Endothelial cell of umbilical vein (primary cell): ENCODE measurements at regions not wholly inside any gene's neighbourhood (a gene's known extent, or its start where the extent isn't known, plus 50 kb on each side); places are given as distances from the start of the nearest gene placed in this dataset.

Experiments used
- BruUV-seq: library from RNA; stranded (reverse); fragments of 400-500 nt; replicated peaks from 2 replicates; lab custom pipeline; 2021; lab: Mats Ljungman, UMichigan
- CTCF ChIA-PET: fragments of 300-600, 350-600 bp; sonication (Branson Sonifier 250); formaldehyde crosslinking; loops from one replicate; lab custom pipeline; 2021; ENCODE audit warnings: antibody characterized with exemption, inconsistent platforms; lab: Charles Lee
- POLR2A ChIA-PET: fragments of 300-600, 350-600 bp; sonication (Branson Sonifier 250); formaldehyde crosslinking; loops from one replicate; lab custom pipeline; 2021; ENCODE audit warnings: antibody characterized with exemption, inconsistent platforms; lab: Charles Lee
- DNase-seq: peaks from one replicate; pipeline ENCODE4 v3.0.0-alpha.2; 2011; ENCODE audit warnings: low read depth, low spot score
- FAIRE-seq: peaks from 2 replicates; lab custom pipeline; 2011; peaks lifted over from hg19 to GRCh38; lab: Jason Lieb, UNC
- H2AFZ ChIP-seq: 2 replicates; pipeline ENCODE4 v1.6.0; 2012; ENCODE audit warnings: low read depth, low read length, control low read depth, inconsistent platforms
- H3K27ac ChIP-seq: 2 replicates; pipeline ENCODE4 v1.5.1; 2011; ENCODE audit warnings: low read depth, mild to moderate bottlenecking, control low read depth, low read length, moderate library complexity; ENCODE audit not compliant: insufficient read depth
- H3K27me3 ChIP-seq, 2 experiments: 2 replicates each; pipeline versions ENCODE4 v1.6.0 to v1.6.1; 2011; ENCODE audit warnings: low read length in 2 of 2, mixed read lengths in 1 of 2; ENCODE audit not compliant: control insufficient read depth in 2 of 2, insufficient read depth in 2 of 2
- H3K36me3 ChIP-seq, 2 experiments: 2 replicates in 1 of 2; 3 replicates in 1 of 2; pipeline ENCODE4 v1.5.1; 2011; ENCODE audit warnings: low read length in 2 of 2, mild to moderate bottlenecking in 1 of 2, moderate library complexity in 1 of 2; ENCODE audit not compliant: control insufficient read depth in 2 of 2, insufficient read depth in 2 of 2; ENCODE audit errors: extremely low read depth in 1 of 2
- H3K4me1 ChIP-seq: 3 replicates; pipeline ENCODE4 v1.5.1; 2011; ENCODE audit warnings: mild to moderate bottlenecking, low read length; ENCODE audit not compliant: control insufficient read depth, insufficient read depth; ENCODE audit errors: extremely low read depth
- H3K4me2 ChIP-seq: 2 replicates; pipeline ENCODE4 v1.6.1; 2011; ENCODE audit warnings: low read length, control low read depth, mixed read lengths; ENCODE audit not compliant: insufficient read depth
- H3K4me3 ChIP-seq, 3 experiments: fragments of 200-600 bp in 1 of 3; sonication (generic), shearing (Covaris generic) in 1 of 3; replicated peaks in 1 of 3; 2 replicates each; pipeline ENCODE4 v1.5.1; 2011 to 2016; ENCODE audit warnings: control low read depth in 3 of 3, low read length in 3 of 3, mild to moderate bottlenecking in 2 of 3, inconsistent platforms in 1 of 3, low read depth in 1 of 3, moderate library complexity in 1 of 3; ENCODE audit not compliant: insufficient read depth in 1 of 3
- H3K79me2 ChIP-seq: 2 replicates; pipeline ENCODE4 v1.6.0; 2012; ENCODE audit warnings: low read length, inconsistent platforms; ENCODE audit not compliant: control insufficient read depth, insufficient read depth
- H3K9ac ChIP-seq: replicated peaks from 2 replicates; pipeline ENCODE3; 2011; ENCODE audit warnings: low read length, control low read depth; ENCODE audit not compliant: insufficient read depth; ENCODE audit errors: extremely low read depth
- H3K9me1 ChIP-seq: replicated peaks from 3 replicates; pipeline ENCODE4 v1.6.0; 2011; ENCODE audit warnings: mild to moderate bottlenecking, low read length; ENCODE audit not compliant: control insufficient read depth, insufficient read depth; ENCODE audit errors: extremely low read depth
- H3K9me3 ChIP-seq: replicated peaks from 2 replicates; pipeline ENCODE4 v1.5.1; 2012; ENCODE audit warnings: low read length, inconsistent platforms; ENCODE audit not compliant: control insufficient read depth, insufficient read depth
- H4K20me1 ChIP-seq: replicated peaks from 2 replicates; pipeline ENCODE3; 2011; ENCODE audit warnings: mild to moderate bottlenecking, low read length; ENCODE audit not compliant: control insufficient read depth, insufficient read depth; ENCODE audit errors: extremely low read depth
- CTCF ChIP-seq, 2 donors: IDR thresholded peaks; 1 replicate in 1 of 2; 2 replicates in 1 of 2; pipeline ENCODE4 v1.5.1; 2011; ENCODE audit warnings: low read length in 2 of 2, mild to moderate bottlenecking in 2 of 2, moderate library complexity in 2 of 2, control low read depth in 1 of 2, inconsistent platforms in 1 of 2, low read depth in 1 of 2; ENCODE audit not compliant: insufficient read depth in 1 of 2; ENCODE audit errors: extremely low read depth in 1 of 2
- FOS ChIP-seq: IDR thresholded peaks from 2 replicates; pipeline ENCODE4 v1.6.1; 2011; ENCODE audit warnings: mild to moderate bottlenecking, low read length, moderate library complexity, borderline replicate concordance; ENCODE audit not compliant: insufficient read depth
- GATA2 ChIP-seq: IDR thresholded peaks from 2 replicates; pipeline ENCODE4 v1.7.0; 2011; ENCODE audit warnings: low read depth, mild to moderate bottlenecking, moderate library complexity, mixed read lengths, low read length; ENCODE audit not compliant: insufficient read length, insufficient read depth
- JUN ChIP-seq: IDR thresholded peaks from 2 replicates; pipeline ENCODE4 v1.6.1; 2011; ENCODE audit warnings: borderline replicate concordance, low read depth; ENCODE audit not compliant: insufficient read length, insufficient read depth
- MYC ChIP-seq: IDR thresholded peaks from one replicate; pipeline ENCODE4 v1.6.1; 2011; ENCODE audit warnings: mild to moderate bottlenecking, low read depth, low read length
- POLR2A ChIP-seq: IDR thresholded peaks from 2 replicates; pipeline ENCODE4 v1.6.1; 2012; ENCODE audit warnings: low read depth, mild to moderate bottlenecking, control low read depth, low read length
- POLR2AphosphoS5 ChIP-seq: IDR thresholded peaks from 2 replicates; pipeline ENCODE4 v1.6.1; 2012; ENCODE audit warnings: low read depth, mild to moderate bottlenecking, control low read depth, low read length, moderate library complexity; ENCODE audit not compliant: insufficient read depth
- dilution Hi-C: fragments of 300-500 bp; cut with MboI; formaldehyde crosslinking; loops from one replicate; pipeline ENCODE4 v1.15.0; 2019; ENCODE audit warnings: low sequenced_read_pairs; ENCODE audit not compliant: extremely low pct_ligation_motif_present
- intact Hi-C: fragments of 100-400 bp; cut with micrococcal nuclease; formaldehyde crosslinking; loops from one replicate; pipeline ENCODE4 v1.10.0; 2022
- TF ChIP-seq, protein P1 (sequence below): IDR thresholded peaks from 2 replicates; pipeline ENCODE4 v1.6.1; 2011; ENCODE audit not compliant: insufficient read depth, insufficient read length

DNA sequence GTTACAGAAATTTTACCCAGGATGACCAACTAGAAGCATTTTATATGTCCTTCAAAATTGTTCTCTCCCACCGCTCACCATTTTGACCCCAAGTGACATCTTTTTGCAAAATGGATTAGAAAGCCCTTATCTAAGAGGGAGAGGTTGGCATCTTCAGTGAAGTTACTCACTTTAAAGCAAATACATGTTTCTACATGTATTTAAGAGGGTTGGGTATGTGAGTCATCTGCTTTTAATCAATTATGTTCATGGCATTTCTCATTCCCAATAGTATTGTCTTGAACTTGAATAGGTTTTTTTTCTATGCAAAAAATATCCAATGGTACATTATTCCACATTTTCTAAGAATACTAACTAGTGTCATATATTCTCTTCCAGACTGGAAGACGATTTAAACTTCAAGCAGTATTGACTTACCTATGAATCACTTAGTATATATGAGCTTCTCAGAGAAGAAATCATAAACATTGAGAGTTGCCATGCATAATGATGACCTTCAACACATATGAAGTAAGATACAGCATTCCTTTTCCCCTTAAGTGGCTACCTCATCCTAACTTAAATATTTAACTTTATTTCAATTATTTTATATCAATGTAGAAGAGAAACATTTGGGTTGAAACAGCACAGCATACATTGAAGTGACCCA, 132.8 kb downstream of the POLR1F start:
- Histone ChIP-seq H3K9ac (no peak overlapping the region), H3K9me1 (no peaks in the 10 kb centered on the region), H3K4me2 (no peak overlapping the region), H3K4me1 (no peaks in the 10 kb centered on the region), H4K20me1 (no peaks in the 10 kb centered on the region), H3K79me2 (no peaks in the 10 kb centered on the region), H2AFZ (no peak overlapping the region), H3K4me3 (no peak overlapping the region), H3K9me3 (no peaks in the 10 kb centered on the region), H3K27me3 (no peaks in the 10 kb centered on the region), H3K27ac (no peak overlapping the region), H3K36me3 (no peaks in the 10 kb centered on the region)
- TF ChIP-seq FOS = no peak
- TF ChIP-seq JUN = no peak
- TF ChIP-seq GATA2 = no peak
- no peak for TF ChIP-seq CTCF (IDR thresholded peaks at IDR 0.05; ENCODE audit: extremely low read depth in 1 of 2, insufficient read depth in 1 of 2, low read depth in 1 of 2, low read length in 2 of 2)
- TF ChIP-seq POLR2A = no peak
- TF ChIP-seq, protein P1, sequence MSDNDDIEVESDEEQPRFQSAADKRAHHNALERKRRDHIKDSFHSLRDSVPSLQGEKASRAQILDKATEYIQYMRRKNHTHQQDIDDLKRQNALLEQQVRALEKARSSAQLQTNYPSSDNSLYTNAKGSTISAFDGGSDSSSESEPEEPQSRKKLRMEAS = no peak
- no peak for TF ChIP-seq MYC
- no peak for TF ChIP-seq POLR2AphosphoS5
- ChIA-PET POLR2A (no interaction called here), CTCF (no interaction called here)
- dilution Hi-C loops (no loop called here), intact Hi-C loops (no loop called here)
- no TSS peak for BruUV-seq
- FAIRE-seq (no peak), DNase-seq (no peak)
